Cardiac fibroblast (primary cell): ENCODE measurements at regions not wholly inside any gene's neighbourhood (a gene's known extent, or its start where the extent isn't known, plus 50 kb on each side); places are given as distances from the start of the nearest gene placed in this dataset.
A peak's percentile ranks its signal among the peaks of the same experiment; 100 is the strongest.
"Not testable (repeated sequence)": the region's sequence is repeated elsewhere in the genome, so short reads cannot be mapped to it uniquely, and the experiment has no call there.

ENCODE experiments used
- DNase-seq, 2 donors: peaks; one replicate each; pipeline versions ENCODE4 v3.0.0 to v3.0.0-alpha.2; 2010; ENCODE audit warnings: low read depth in 2 of 2
- H3K4me3 ChIP-seq, 2 donors: replicated peaks in 1 of 2; 1 replicate in 1 of 2; 2 replicates in 1 of 2; pipeline ENCODE4 v1.5.1; 2011; ENCODE audit warnings: low read depth in 2 of 2, low read length in 2 of 2, mild to moderate bottlenecking in 2 of 2, moderate library complexity in 1 of 2
- CTCF ChIP-seq: IDR thresholded peaks from one replicate; pipeline ENCODE4 v1.5.1; 2011; ENCODE audit warnings: low read depth, mild to moderate bottlenecking, low read length, inconsistent platforms

- no peak for TF ChIP-seq CTCF
- no peak for DNase-seq
- no peak overlapping the region for H3K4me3 ChIP-seq
Observed at GRCh38 chr17:14525551-14526455, 224.9 kb downstream of the HS3ST3B1 start.

- TF ChIP-seq CTCF = no peak
- no peak for DNase-seq
- H3K4me3 ChIP-seq = no peak overlapping the region
Observed at GRCh38 chr17:14522795-14523387, 222.0 kb downstream of the HS3ST3B1 start.

GRCh38 chr17:14518919-14519318 lies 218.0 kb downstream of the HS3ST3B1 start:
- not testable (repeated sequence) for H3K4me3 ChIP-seq
- DNase-seq = peak in 1 of 2 donors; percentile 19

- peak in 1 of 2 donors; percentile 1 for DNase-seq
- no peak for TF ChIP-seq CTCF
- no peak overlapping the region for H3K4me3 ChIP-seq
Observed at GRCh38 chr17:14514973-14515372, 214.1 kb downstream of the HS3ST3B1 start.

- no peak for TF ChIP-seq CTCF
- H3K4me3 ChIP-seq = no peak overlapping the region
- no peak for DNase-seq
Observed at GRCh38 chr17:14513835-14514234, 213.0 kb downstream of the HS3ST3B1 start.

- TF ChIP-seq CTCF = no peak
- H3K4me3 ChIP-seq = no peak overlapping the region
- DNase-seq = no peak
Observed at GRCh38 chr17:14510136-14510535, 209.3 kb downstream of the HS3ST3B1 start.

GRCh38 chr17:14508156-14508555 lies 207.3 kb downstream of the HS3ST3B1 start:
- DNase-seq = no peak
- H3K4me3 ChIP-seq = no peak overlapping the region
- no peak for TF ChIP-seq CTCF
